HCT116 (cell line): ENCODE measurements at regions not wholly inside any gene's neighbourhood (a gene's known extent, or its start where the extent isn't known, plus 50 kb on each side); places are given as distances from the start of the nearest gene placed in this dataset.

Source experiments
- ATAC-seq: fragments of 200-7000 bp; cut with Tn5 transposase; 2 replicates; pipeline ENCODE4 v1.9.1; 2020; ENCODE audit warnings: mild to moderate bottlenecking, moderate library complexity
- BruUV-seq: library from RNA; stranded (reverse); fragments of 400-500 nt; replicated peaks from 2 replicates; lab custom pipeline; 2021; lab: Mats Ljungman, UMichigan
- CTCF ChIA-PET: fragments of 300-600 bp; sonication (Branson Sonifier 250); formaldehyde crosslinking; loops from one replicate; lab custom pipeline; 2021; ENCODE audit warnings: antibody characterized with exemption; lab: Charles Lee
- POLR2A ChIA-PET: fragments of 300-600, 350-600 bp; sonication (Branson Sonifier 250); formaldehyde crosslinking; loops from one replicate; lab custom pipeline; 2021; ENCODE audit warnings: antibody characterized with exemption; lab: Charles Lee
- RAD21 ChIA-PET, 2 experiments: fragments of 300-600 bp; sonication (Branson Sonifier 250); formaldehyde crosslinking; loops; one replicate each; lab custom pipeline; 2023; ENCODE audit warnings: low total read pairs in 2 of 2; ENCODE audit not compliant: uncharacterized antibody in 2 of 2, unreplicated experiment in 2 of 2, low non-redundant PET in 1 of 2; lab: Charles Lee
- DNase-seq: peaks from one replicate; pipeline ENCODE4 v3.0.0-alpha.2; 2010; ENCODE audit warnings: low read depth, low spot score
- H2AFZ ChIP-seq: fragments of 200-600 bp; shearing (Covaris generic), sonication (generic); 2 replicates; pipeline ENCODE4 v1.6.1; 2017; ENCODE audit warnings: low read depth, mixed run types, mixed read lengths, antibody characterized with exemption, low read length; ENCODE audit not compliant: poor library complexity, severe bottlenecking
- H3K27ac ChIP-seq: 2 replicates; pipeline ENCODE4 v1.5.1; 2012; ENCODE audit warnings: low read depth, low read length
- H3K27me3 ChIP-seq: fragments of 200-600 bp; sonication (generic); 2 replicates; pipeline ENCODE4 v1.6.1; 2016; ENCODE audit warnings: mixed run types, low read length, mixed read lengths; ENCODE audit not compliant: insufficient read depth
- H3K36me3 ChIP-seq, 2 experiments: fragments of 200-500 bp in 1 of 2; fragments of 200-600 bp in 1 of 2; sonication (Bioruptor generic) in 1 of 2; sonication (generic) in 1 of 2; 2 replicates each; pipeline versions ENCODE4 v1.5.1 to v1.6.1; 2014 to 2016; ENCODE audit warnings: low read length in 2 of 2, inconsistent platforms in 1 of 2, mixed read lengths in 1 of 2, mixed run types in 1 of 2; ENCODE audit not compliant: insufficient read depth in 2 of 2, control insufficient read depth in 1 of 2
- H3K4me1 ChIP-seq, 2 experiments: fragments of 200-600 bp in 1 of 2; sonication (generic) in 1 of 2; 2 replicates each; pipeline versions ENCODE4 v1.5.1 to v1.6.1; 2012 to 2017; ENCODE audit warnings: low read length in 2 of 2, inconsistent platforms in 1 of 2, mild to moderate bottlenecking in 1 of 2, mixed read lengths in 1 of 2, mixed run types in 1 of 2, moderate library complexity in 1 of 2; ENCODE audit not compliant: insufficient read depth in 2 of 2, control insufficient read depth in 1 of 2
- H3K4me2 ChIP-seq: fragments of 200-600 bp; sonication (generic); 2 replicates; pipeline ENCODE4 v1.6.1; 2017; ENCODE audit warnings: mixed run types, low read length, mixed read lengths
- H3K4me3 ChIP-seq, 2 experiments: fragments of 200-600 bp in 1 of 2; sonication (generic) in 1 of 2; replicated peaks in 1 of 2; 2 replicates each; pipeline ENCODE4 v1.5.1; 2011 to 2016; ENCODE audit warnings: low read length in 2 of 2, control low read depth in 1 of 2, low read depth in 1 of 2, mild to moderate bottlenecking in 1 of 2, mixed read lengths in 1 of 2, mixed run types in 1 of 2
- H3K79me2 ChIP-seq: fragments of 200-600 bp; sonication (generic); 2 replicates; pipeline ENCODE4 v1.6.1; 2017; ENCODE audit warnings: mild to moderate bottlenecking, mixed run types, low read length, moderate library complexity, mixed read lengths; ENCODE audit not compliant: insufficient read depth
- H3K9ac ChIP-seq: fragments of 200-600 bp; sonication (generic); 2 replicates; pipeline ENCODE4 v1.6.1; 2016; ENCODE audit warnings: low read length, mixed read lengths
- H3K9me2 ChIP-seq: fragments of 200-600 bp; sonication (generic), shearing (Covaris generic); 2 replicates; pipeline ENCODE4 v1.6.1; 2017; ENCODE audit warnings: mixed run types, mild to moderate bottlenecking, moderate library complexity; ENCODE audit not compliant: insufficient read depth
- H3K9me3 ChIP-seq, 2 experiments: fragments of 200-500 bp in 1 of 2; fragments of 200-600 bp in 1 of 2; sonication (Bioruptor generic) in 1 of 2; sonication (generic) in 1 of 2; 2 replicates each; pipeline ENCODE4 v1.6.1; 2014 to 2017; ENCODE audit warnings: low read length in 2 of 2, mixed read lengths in 2 of 2, inconsistent platforms in 1 of 2, low read depth in 1 of 2, mild to moderate bottlenecking in 1 of 2, mixed run types in 1 of 2, moderate library complexity in 1 of 2; ENCODE audit not compliant: control insufficient read depth in 1 of 2, insufficient read depth in 1 of 2
- H4K20me1 ChIP-seq: fragments of 200-600 bp; sonication (generic), shearing (Covaris generic); 2 replicates; pipeline ENCODE4 v1.6.1; 2017; ENCODE audit warnings: mixed run types, mild to moderate bottlenecking, moderate library complexity; ENCODE audit not compliant: insufficient read depth
- CBX3 ChIP-seq: IDR thresholded peaks from 2 replicates; pipeline ENCODE4 v1.6.1; 2012; ENCODE audit warnings: low read depth
- CEBPB ChIP-seq: IDR thresholded peaks from 2 replicates; pipeline ENCODE4 v1.6.1; 2012; ENCODE audit warnings: low read depth
- ELF1 ChIP-seq: IDR thresholded peaks from 2 replicates; pipeline ENCODE4 v1.6.1; 2012; ENCODE audit warnings: low read depth, borderline replicate concordance
- EZH2 ChIP-seq: fragments of 200-600 bp; sonication (generic); IDR thresholded peaks from 2 replicates; pipeline ENCODE4 v1.6.1; 2017; ENCODE audit warnings: antibody characterized with exemption, mixed run types
- FOSL1 ChIP-seq: IDR thresholded peaks from 2 replicates; pipeline ENCODE4 v1.6.1; 2012; ENCODE audit warnings: low read depth
- JUND ChIP-seq: IDR thresholded peaks from 2 replicates; pipeline ENCODE4 v1.6.1; 2012
- POLR2A ChIP-seq: IDR thresholded peaks from 2 replicates; pipeline ENCODE4 v1.7.0; 2011; ENCODE audit warnings: borderline replicate concordance; ENCODE audit not compliant: insufficient read depth, insufficient read length; ENCODE audit errors: extremely low read depth
- POLR2AphosphoS5 ChIP-seq: IDR thresholded peaks from 2 replicates; pipeline ENCODE4 v1.6.1; 2011; ENCODE audit warnings: mild to moderate bottlenecking, low read depth, low read length, moderate library complexity
- SIN3A ChIP-seq: IDR thresholded peaks from 2 replicates; pipeline ENCODE4 v1.6.1; 2012; ENCODE audit warnings: low read depth
- SP1 ChIP-seq: IDR thresholded peaks from 2 replicates; pipeline ENCODE4 v1.6.1; 2012; ENCODE audit warnings: low read depth
- TCF7L2 ChIP-seq: IDR thresholded peaks from 2 replicates; pipeline ENCODE4 v1.7.0; 2011; ENCODE audit warnings: borderline replicate concordance, inconsistent platforms; ENCODE audit not compliant: insufficient read depth, insufficient read length; ENCODE audit errors: extremely low read depth
- ZBTB33 ChIP-seq: IDR thresholded peaks from 2 replicates; pipeline ENCODE4 v1.6.1; 2011; ENCODE audit warnings: mild to moderate bottlenecking, low read length, moderate library complexity; ENCODE audit not compliant: insufficient replicate concordance; ENCODE audit errors: extremely low read depth
- ZNF274 ChIP-seq: fragments of 200-500 bp; sonication (Bioruptor generic); IDR thresholded peaks from 2 replicates; pipeline ENCODE4 v1.6.1; 2014; ENCODE audit warnings: mild to moderate bottlenecking, low read depth, low read length, inconsistent platforms
- intact Hi-C: fragments of 100-400 bp; cut with micrococcal nuclease; formaldehyde crosslinking; loops from 2 replicates; pipeline ENCODE4 v1.10.0; 2022
- TF ChIP-seq, protein P1 (sequence below): IDR thresholded peaks from 2 replicates; pipeline ENCODE4 v1.6.1; 2012
- TF ChIP-seq, protein P2 (sequence below): IDR thresholded peaks from 2 replicates; pipeline ENCODE4 v1.6.1; 2012; ENCODE audit warnings: low read depth
- TF ChIP-seq, protein P3 (sequence below), 3 experiments: fragments of 200-600 bp in 1 of 3; sonication (generic) in 1 of 3; IDR thresholded peaks in 2 of 3; conservative IDR thresholded peaks in 1 of 3; 2 replicates each; pipeline ENCODE4 v1.5.1; 2012 to 2017; ENCODE audit warnings: low read depth in 2 of 3, low read length in 2 of 3, antibody characterized with exemption in 1 of 3, borderline replicate concordance in 1 of 3, control low read depth in 1 of 3, mild to moderate bottlenecking in 1 of 3, mixed read lengths in 1 of 3, mixed run types in 1 of 3, moderate library complexity in 1 of 3; ENCODE audit not compliant: insufficient read depth in 1 of 3

DNA sequence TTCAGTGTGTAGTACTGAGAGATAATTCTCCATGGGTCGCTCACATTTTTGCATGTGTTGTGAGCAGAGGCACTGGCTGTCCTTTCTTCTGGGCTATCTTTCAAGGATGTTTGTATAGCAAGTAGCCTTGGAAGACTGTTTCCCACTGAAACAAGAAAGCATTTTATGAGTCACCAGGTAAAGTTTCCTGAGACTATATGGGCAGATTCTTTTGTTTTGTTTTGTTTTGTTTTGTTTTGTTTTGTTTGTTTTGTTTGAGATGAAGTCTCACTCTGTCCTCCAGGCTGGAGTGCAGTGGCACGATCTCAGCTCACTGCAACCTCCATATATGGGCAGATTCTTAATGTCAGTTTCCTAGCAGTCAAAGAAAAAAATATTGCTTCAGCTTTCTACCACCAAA, 912.6 kb downstream of the TTLL7 start:
- Histone ChIP-seq H3K4me3 (no peak overlapping the region), H4K20me1 (no peaks in the 10 kb centered on the region), H3K36me3 (no peaks in the 10 kb centered on the region), H2AFZ (no peak overlapping the region), H3K9me3 (peaks cover 0 to 3% of the 10 kb centered on the region in 2 experiments; a peak in 1 of 4 replicates), H3K27me3 (no peaks in the 10 kb centered on the region), H3K9me2 (no peaks in the 10 kb centered on the region), H3K27ac (no peak overlapping the region), H3K4me2 (no peak overlapping the region), H3K9ac (no peak overlapping the region), H3K4me1 (no peaks in the 10 kb centered on the region), H3K79me2 (no peaks in the 10 kb centered on the region)
- no TSS peak for BruUV-seq
- POLR2A ChIA-PET, result no interaction called here
- CTCF ChIA-PET, result no interaction called here
- TF ChIP-seq POLR2A (no peak), ZBTB33 (no peak), TCF7L2 (no peak), ZNF274 (no peak), JUND (no peak), SP1 (no peak), CBX3 (no peak), CEBPB (no peak), POLR2AphosphoS5 (no peak), SIN3A (no peak), EZH2 (no peak), FOSL1 (no peak), ELF1 (no peak)
- TF ChIP-seq, protein P1, sequence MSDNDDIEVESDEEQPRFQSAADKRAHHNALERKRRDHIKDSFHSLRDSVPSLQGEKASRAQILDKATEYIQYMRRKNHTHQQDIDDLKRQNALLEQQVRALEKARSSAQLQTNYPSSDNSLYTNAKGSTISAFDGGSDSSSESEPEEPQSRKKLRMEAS, result no peak
- TF ChIP-seq, protein P2, sequence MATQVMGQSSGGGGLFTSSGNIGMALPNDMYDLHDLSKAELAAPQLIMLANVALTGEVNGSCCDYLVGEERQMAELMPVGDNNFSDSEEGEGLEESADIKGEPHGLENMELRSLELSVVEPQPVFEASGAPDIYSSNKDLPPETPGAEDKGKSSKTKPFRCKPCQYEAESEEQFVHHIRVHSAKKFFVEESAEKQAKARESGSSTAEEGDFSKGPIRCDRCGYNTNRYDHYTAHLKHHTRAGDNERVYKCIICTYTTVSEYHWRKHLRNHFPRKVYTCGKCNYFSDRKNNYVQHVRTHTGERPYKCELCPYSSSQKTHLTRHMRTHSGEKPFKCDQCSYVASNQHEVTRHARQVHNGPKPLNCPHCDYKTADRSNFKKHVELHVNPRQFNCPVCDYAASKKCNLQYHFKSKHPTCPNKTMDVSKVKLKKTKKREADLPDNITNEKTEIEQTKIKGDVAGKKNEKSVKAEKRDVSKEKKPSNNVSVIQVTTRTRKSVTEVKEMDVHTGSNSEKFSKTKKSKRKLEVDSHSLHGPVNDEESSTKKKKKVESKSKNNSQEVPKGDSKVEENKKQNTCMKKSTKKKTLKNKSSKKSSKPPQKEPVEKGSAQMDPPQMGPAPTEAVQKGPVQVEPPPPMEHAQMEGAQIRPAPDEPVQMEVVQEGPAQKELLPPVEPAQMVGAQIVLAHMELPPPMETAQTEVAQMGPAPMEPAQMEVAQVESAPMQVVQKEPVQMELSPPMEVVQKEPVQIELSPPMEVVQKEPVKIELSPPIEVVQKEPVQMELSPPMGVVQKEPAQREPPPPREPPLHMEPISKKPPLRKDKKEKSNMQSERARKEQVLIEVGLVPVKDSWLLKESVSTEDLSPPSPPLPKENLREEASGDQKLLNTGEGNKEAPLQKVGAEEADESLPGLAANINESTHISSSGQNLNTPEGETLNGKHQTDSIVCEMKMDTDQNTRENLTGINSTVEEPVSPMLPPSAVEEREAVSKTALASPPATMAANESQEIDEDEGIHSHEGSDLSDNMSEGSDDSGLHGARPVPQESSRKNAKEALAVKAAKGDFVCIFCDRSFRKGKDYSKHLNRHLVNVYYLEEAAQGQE, result no peak
- TF ChIP-seq, protein P3, sequence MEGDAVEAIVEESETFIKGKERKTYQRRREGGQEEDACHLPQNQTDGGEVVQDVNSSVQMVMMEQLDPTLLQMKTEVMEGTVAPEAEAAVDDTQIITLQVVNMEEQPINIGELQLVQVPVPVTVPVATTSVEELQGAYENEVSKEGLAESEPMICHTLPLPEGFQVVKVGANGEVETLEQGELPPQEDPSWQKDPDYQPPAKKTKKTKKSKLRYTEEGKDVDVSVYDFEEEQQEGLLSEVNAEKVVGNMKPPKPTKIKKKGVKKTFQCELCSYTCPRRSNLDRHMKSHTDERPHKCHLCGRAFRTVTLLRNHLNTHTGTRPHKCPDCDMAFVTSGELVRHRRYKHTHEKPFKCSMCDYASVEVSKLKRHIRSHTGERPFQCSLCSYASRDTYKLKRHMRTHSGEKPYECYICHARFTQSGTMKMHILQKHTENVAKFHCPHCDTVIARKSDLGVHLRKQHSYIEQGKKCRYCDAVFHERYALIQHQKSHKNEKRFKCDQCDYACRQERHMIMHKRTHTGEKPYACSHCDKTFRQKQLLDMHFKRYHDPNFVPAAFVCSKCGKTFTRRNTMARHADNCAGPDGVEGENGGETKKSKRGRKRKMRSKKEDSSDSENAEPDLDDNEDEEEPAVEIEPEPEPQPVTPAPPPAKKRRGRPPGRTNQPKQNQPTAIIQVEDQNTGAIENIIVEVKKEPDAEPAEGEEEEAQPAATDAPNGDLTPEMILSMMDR (IDR thresholded peaks at IDR 0.05 in 2 of 3, conservative IDR thresholded peaks at IDR 0.05 in 1 of 3; ENCODE audit: borderline replicate concordance in 1 of 3, insufficient read depth in 1 of 3, low read depth in 2 of 3, low read length in 2 of 3), result no peak
- intact Hi-C loops, result no loop called here
- no peak for ATAC-seq
- DNase-seq, result no peak
- RAD21 ChIA-PET, result no interaction called here
